Right lung (tissue), 2 donors: ENCODE measurements at regions not wholly inside any gene's neighbourhood (a gene's known extent, or its start where the extent isn't known, plus 50 kb on each side); places are given as distances from the start of the nearest gene placed in this dataset.

ENCODE experiments used
- DNase-seq, 2 donors: peaks; one replicate each; pipeline ENCODE4 v3.0.0-alpha.2; 2013

- no peak for DNase-seq
Observed at GRCh38 chr14:65877166-65877565, 464.6 kb downstream of the FUT8 start.

DNA sequence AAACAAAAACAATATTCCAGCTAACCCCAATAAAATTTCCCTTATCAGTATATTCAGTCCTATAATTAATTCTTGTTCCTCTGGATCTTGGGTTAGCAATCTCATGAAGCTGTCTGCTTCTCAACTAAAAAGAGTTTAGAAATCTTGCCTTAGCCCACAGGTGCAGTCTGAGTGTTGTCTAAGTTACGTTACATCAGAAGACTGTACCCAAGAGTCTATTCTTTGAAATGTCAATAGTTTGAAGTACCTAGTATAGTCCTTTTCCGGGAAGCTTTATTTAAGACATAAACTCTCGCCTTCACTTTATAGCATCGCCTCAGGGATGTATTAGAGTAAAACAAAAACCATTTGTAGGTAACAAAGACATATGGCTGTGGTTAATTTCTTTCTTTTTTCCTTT is 465.1 kb downstream of the FUT8 start:
- no peak for DNase-seq

GRCh38 chr14:65878586-65878985 is 466.1 kb downstream of the FUT8 start:
- no peak for DNase-seq

DNA sequence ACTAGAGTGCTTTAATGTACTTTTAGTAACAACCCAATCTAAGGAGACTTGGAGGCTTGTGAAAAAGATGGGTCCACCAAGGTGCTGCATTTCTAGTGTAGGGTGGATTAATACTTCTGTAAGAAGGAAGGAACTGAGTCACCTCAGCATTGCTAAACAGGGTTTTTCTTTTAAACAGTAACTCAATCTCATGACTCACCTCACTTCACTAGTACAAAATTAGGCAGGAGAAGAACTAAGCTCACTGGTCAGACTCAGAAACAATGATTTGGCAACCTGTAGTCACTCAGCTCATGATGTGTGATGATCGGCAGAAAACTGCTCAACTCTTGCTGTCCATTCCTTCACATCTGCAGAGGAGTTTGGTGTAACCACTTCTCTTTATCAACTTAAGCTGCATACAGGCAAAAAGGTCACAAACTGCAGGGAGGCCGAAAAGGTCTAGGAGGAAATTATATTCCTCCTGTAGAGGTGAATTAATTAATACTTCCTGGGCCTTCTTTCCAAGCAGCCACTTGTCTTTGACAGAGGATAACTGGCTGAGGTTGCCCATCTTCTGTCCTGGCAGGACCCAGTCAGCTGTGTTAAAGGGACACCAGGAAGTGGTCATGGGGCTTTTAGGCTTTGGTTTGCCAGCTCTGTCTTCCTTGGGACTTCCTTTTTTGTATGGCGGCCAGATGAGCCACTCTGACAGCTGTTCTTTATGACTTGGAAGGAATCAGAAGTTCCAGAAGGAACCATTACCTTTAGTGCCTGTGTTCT is 466.9 kb downstream of the FUT8 start:
- no peak for DNase-seq

- no peak for DNase-seq
Observed at GRCh38 chr14:65880507-65880906, 468.0 kb downstream of the FUT8 start.

DNA sequence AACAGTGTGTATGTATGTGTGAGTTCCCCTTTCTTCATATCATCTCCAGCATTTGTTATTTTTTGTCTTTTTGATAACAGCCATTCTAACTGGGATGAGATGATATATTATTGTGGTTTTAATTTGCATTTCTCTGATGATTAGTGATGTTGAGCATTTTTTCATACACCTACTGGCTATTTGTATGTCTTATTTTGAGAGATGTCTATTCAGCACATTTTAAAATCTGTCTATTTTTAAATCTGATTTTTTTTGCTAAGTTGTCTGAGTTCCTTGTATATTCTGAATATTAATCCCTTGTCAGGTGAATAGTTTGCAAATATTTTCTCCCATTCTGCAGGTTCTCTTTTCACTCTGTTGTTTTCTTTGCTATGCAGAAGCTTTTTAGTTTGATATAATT is 469.1 kb downstream of the FUT8 start:
- no peak for DNase-seq

GRCh38 chr14:65888677-65889076 is 476.1 kb downstream of the FUT8 start:
- no peak for DNase-seq

- DNase-seq: no peak
Observed at GRCh38 chr14:65892315-65892714, 479.8 kb downstream of the FUT8 start.

DNA sequence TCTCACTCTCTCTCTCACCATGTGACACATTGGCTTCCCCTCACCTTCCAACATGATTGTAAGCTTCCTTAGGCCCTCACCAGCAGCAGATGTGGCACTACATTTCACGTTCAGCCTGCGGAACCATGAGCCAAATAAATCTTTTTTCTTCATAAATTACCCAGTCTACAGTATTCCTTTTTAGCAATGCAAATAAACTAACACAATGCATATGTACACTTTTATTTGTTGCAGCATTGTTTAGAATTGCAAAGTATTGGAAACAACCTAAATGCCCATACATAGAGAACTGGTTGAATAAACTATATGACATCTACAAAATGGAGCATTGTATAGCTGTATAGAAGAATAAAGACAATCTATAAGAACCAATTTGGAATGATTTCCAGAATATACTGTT is 487.6 kb downstream of the FUT8 start:
- DNase-seq: no peak

DNA sequence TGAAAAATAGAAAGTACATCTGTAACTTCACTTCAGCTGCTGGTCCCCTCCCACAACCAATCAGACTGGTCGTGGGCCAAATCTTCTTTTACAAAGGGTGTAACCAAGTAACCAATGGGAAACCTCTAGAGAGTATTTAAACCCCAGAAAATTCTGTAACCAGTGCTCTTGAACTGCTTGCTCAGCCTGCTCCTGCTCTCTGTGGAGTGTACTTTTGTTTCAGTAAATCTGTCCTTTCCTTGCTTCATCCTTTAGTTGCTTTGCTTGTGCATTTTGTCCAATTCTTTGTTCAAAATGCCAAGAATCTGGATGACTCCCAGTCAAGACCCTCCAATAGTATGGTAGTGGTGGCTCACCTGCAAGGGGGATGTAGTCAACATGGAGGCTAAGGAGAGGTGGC is 489.1 kb downstream of the FUT8 start:
- no peak for DNase-seq

GRCh38 chr14:65904988-65905387 is 492.5 kb downstream of the FUT8 start:
- no peak for DNase-seq

DNA sequence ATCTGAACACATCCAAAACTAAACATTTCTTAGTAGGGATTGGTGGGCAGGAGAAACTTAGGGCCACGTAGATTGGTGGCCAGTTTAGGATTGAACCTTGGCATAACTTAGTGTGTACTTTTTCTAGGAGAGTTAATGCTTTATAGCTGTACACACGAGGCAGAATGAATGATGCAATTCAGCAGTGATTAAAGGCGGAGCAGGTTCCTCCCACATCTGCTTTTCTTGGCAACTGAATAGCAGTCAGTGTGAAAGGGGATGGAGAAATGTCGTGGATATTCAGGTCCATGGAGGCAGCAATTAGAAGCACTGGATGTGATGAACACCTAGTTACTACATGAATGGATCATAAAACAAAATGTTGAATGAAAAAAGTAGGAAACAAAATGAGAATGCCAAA is 493.8 kb downstream of the FUT8 start:
- DNase-seq: no peak

- DNase-seq: no peak
Observed at GRCh38 chr14:65906948-65907347, 494.4 kb downstream of the FUT8 start.

GRCh38 chr14:65910108-65910786 is 497.7 kb downstream of the FUT8 start:
- no peak for DNase-seq

- no peak for DNase-seq
Observed at GRCh38 chr14:65915125-65915524, 502.6 kb downstream of the FUT8 start.

DNA sequence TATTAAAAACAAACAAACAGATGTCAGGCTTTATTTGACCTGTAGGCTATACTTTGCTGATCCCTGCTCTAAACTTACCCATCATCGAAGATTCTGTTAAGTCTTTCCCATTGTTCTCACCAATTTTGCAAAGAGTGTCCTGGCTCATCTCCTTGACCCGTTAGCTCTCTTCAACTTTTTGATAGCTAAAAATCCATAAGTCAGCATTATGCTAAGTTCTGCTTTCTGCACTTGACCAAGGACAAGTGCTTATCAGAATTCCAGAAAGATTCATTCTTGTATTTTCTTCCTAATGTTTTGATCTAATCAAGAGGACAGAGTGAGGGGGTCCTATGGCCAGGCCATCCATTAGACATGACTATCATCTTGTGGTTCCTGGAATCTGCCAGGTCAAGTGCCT is 503.5 kb downstream of the FUT8 start:
- DNase-seq: no peak

DNA sequence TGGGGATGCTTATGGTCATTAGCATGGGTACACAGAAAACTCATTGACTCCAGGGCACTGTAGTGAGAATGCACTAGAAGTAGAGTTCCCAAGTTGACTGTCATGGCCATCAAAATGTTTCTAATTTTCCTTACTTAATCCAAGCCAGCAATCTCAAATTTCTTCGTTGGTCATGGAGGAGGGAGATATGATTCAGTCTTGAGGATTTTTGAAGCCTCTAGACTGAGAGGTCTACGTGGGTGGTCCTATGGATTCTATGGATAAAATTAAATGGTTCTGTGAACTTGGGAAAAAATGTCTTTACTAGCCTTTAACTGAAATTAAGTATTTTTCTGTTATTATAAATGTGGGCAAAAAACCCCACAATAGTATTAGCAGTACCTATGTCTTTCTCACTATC is 508.5 kb downstream of the FUT8 start:
- DNase-seq: no peak

- DNase-seq: no peak
Observed at GRCh38 chr14:65922142-65922541, 509.6 kb downstream of the FUT8 start.

DNA sequence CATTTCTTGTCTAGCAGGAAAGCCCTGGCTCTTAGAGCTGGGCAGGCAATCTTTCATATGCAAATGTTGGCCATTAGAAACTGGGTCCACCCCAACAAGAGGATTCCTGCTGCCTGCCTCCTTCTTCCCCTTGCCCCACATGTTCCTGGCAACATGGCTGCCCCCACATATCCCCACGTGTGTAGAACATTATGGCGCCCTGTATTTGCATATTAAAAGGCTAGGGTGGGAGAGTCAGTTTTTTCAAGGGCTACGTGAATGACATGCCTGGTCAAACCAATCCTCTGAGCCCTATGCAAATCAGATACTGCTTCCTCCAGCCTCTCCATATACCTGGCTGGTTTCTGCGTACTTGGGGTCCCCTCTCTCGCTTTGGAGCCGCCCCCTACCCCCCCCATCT is 514.0 kb downstream of the FUT8 start:
- no peak for DNase-seq

DNA sequence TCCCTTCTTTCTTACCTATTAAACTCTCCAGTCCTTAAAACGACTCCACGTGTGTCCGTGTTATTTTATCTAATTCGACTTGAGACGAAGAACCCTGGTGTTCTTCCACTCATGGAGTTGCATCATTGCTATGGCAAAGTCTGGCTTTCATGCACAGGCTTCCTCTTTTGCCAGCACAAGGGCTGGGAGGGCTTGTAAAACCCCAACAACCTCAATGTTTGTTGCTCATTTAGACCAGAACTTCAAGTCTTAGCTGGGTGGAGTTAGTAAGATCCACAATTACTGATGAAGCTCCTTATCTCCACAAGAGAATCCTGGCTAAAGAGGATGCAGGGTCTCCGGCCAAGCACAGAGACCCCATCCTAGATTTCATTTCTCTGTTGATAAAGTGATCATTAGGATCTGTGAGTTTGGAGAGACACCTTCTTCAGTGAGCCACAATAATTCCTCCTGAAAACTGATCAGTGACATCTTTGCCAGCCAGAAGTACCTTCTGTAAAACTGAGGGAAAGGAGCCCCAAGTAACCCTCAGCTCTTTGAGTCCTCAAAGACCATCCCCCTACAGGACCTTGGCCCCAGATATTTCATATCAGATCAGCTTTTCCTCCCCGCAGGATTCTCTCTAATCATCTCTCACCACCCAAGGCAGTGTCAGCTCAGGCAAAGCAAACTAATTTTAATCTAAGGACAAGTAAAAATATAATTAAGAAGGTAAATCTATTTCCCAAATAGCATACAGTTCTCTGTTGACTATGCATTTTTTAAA is 514.6 kb downstream of the FUT8 start:
- DNase-seq: no peak

DNA sequence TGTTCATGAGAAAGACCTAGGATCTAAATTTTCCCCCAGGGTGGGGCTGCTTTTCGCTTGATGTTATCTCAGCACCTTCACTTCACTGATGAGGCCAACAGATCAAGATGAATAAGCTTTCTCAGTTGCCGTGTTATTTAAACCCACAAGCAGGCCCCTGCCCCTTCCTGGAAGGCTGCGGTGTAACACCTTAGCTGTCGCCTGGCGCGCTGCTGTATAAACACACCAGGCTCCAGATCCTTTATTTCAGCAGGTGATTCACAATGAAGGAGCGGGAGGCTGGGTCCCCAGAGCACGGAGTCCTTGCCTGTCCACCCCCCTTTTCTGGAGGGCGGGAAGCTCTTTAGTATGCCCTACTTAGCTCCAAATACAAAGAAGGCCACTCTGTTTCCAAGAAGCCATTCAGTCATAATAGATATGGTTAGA is 515.4 kb downstream of the FUT8 start:
- peak in 1 of 2 donors; percentile 8 for DNase-seq

DNA sequence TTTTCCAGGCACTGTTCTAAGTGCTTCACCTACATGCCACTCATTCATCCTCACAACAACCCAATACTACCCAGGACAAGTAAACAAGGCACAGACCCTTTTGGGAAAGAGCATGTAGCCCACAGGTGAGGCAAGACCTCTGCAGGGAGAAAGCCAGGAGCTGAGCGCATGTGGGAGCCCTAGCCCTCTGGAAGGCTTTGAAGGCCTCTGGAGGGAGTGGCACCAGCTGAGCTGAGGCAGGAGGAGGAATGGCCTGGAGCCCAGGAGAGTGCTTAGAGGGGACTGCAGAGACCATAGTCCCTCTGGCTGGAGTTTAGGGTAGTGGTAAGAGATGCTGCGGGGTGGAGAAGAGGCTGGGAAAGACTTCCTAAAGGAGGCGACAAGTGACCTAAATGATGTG is 516.5 kb downstream of the FUT8 start:
- DNase-seq: no peak
